ENCODE measurements at regions not wholly inside any gene's neighbourhood (a gene's known extent, or its start where the extent isn't known, plus 50 kb on each side); places are given as distances from the start of the nearest gene placed in this dataset.
"Not testable (repeated sequence)": the region's sequence is repeated elsewhere in the genome, so short reads cannot be mapped to it uniquely, and the experiment has no call there.

- Histone ChIP-seq H3K36me3 (ENCODE audit: control insufficient read depth, insufficient read depth, low read length) (peaks cover 7% of the 10 kb centered on the region), H3K27ac (ENCODE audit: low read depth, low read length) (no peak overlapping the region), H3K27me3 (ENCODE audit: control insufficient read depth, insufficient read depth, low read length) (no peaks in the 10 kb centered on the region), H3K4me1 (ENCODE audit: control insufficient read depth, insufficient read depth, low read length) (peaks cover 4% of the 10 kb centered on the region), H3K9ac (ENCODE audit: low read length) (no peak overlapping the region), H3K4me3 (ENCODE audit: low read length) (no peak overlapping the region)
Measured at GRCh38 chr22:25451480-25452114, 112.9 kb upstream of the GRK3 start.

GRCh38 chr22:25452116-25452700, 112.3 kb upstream of the GRK3 start:
- Histone ChIP-seq H3K27ac (ENCODE audit: low read depth, low read length) (no peak overlapping the region), H3K9ac (ENCODE audit: low read length) (no peak overlapping the region), H3K27me3 (ENCODE audit: control insufficient read depth, insufficient read depth, low read length) (no peaks in the 10 kb centered on the region), H3K4me3 (ENCODE audit: low read length) (no peak overlapping the region), H3K4me1 (ENCODE audit: control insufficient read depth, insufficient read depth, low read length) (peaks cover 4% of the 10 kb centered on the region), H3K36me3 (ENCODE audit: control insufficient read depth, insufficient read depth, low read length) (peaks cover 7% of the 10 kb centered on the region)

GRCh38 chr22:25453058-25453457, 111.4 kb upstream of the GRK3 start:
- H3K9ac ChIP-seq (ENCODE audit: low read length): no peak overlapping the region

GRCh38 chr22:25453557-25453956, 110.9 kb upstream of the GRK3 start:
- H3K4me3 ChIP-seq (ENCODE audit: low read length): no peak overlapping the region
- H3K4me1 ChIP-seq (ENCODE audit: control insufficient read depth, insufficient read depth, low read length): peaks cover 4% of the 10 kb centered on the region
- no peak overlapping the region for H3K27ac ChIP-seq (ENCODE audit: low read depth, low read length)
- H3K9ac ChIP-seq (ENCODE audit: low read length): no peak overlapping the region
- no peaks in the 10 kb centered on the region for H3K27me3 ChIP-seq (ENCODE audit: control insufficient read depth, insufficient read depth, low read length)
- peaks cover 7% of the 10 kb centered on the region for H3K36me3 ChIP-seq (ENCODE audit: control insufficient read depth, insufficient read depth, low read length)

More at GRCh38 chr22:25453058-25453457, 111.4 kb upstream of the GRK3 start:
- Histone ChIP-seq H3K27me3 (ENCODE audit: control insufficient read depth, insufficient read depth, low read length) (no peaks in the 10 kb centered on the region), H3K36me3 (ENCODE audit: control insufficient read depth, insufficient read depth, low read length) (peaks cover 7% of the 10 kb centered on the region), H3K27ac (ENCODE audit: low read depth, low read length) (no peak overlapping the region), H3K4me3 (ENCODE audit: low read length) (no peak overlapping the region), H3K4me1 (ENCODE audit: control insufficient read depth, insufficient read depth, low read length) (peaks cover 4% of the 10 kb centered on the region)

- not testable (repeated sequence) for H3K4me3 ChIP-seq (ENCODE audit: low read length); H3K4me1 ChIP-seq (ENCODE audit: control insufficient read depth, insufficient read depth, low read length); H3K9ac ChIP-seq (ENCODE audit: low read length); H3K27ac ChIP-seq (ENCODE audit: low read depth, low read length); H3K27me3 ChIP-seq (ENCODE audit: control insufficient read depth, insufficient read depth, low read length)
- peaks cover 16% of the 10 kb centered on the region for H3K36me3 ChIP-seq (ENCODE audit: control insufficient read depth, insufficient read depth, low read length)
Measured at GRCh38 chr22:25456300-25457043, 108.0 kb upstream of the GRK3 start.

GRCh38 chr22:25458631-25459030, 105.8 kb upstream of the GRK3 start:
- not testable (repeated sequence) for H3K4me1 ChIP-seq (ENCODE audit: control insufficient read depth, insufficient read depth, low read length); H3K27me3 ChIP-seq (ENCODE audit: control insufficient read depth, insufficient read depth, low read length); H3K27ac ChIP-seq (ENCODE audit: low read depth, low read length); H3K4me3 ChIP-seq (ENCODE audit: low read length); H3K9ac ChIP-seq (ENCODE audit: low read length)
- H3K36me3 ChIP-seq (ENCODE audit: control insufficient read depth, insufficient read depth, low read length): peaks cover 14% of the 10 kb centered on the region

- not testable (repeated sequence) for H3K4me1 ChIP-seq (ENCODE audit: control insufficient read depth, insufficient read depth, low read length); H3K36me3 ChIP-seq (ENCODE audit: control insufficient read depth, insufficient read depth, low read length); H3K4me3 ChIP-seq (ENCODE audit: low read length); H3K27me3 ChIP-seq (ENCODE audit: control insufficient read depth, insufficient read depth, low read length); H3K27ac ChIP-seq (ENCODE audit: low read depth, low read length); H3K9ac ChIP-seq (ENCODE audit: low read length)
Measured at GRCh38 chr22:25460682-25461081, 103.8 kb upstream of the GRK3 start.

GRCh38 chr22:25461301-25461700, 103.2 kb upstream of the GRK3 start:
- no peak overlapping the region for H3K27ac ChIP-seq (ENCODE audit: low read depth, low read length)
- no peak overlapping the region for H3K4me3 ChIP-seq (ENCODE audit: low read length)
- H3K36me3 ChIP-seq (ENCODE audit: control insufficient read depth, insufficient read depth, low read length): peaks cover 9% of the 10 kb centered on the region
- H3K9ac ChIP-seq (ENCODE audit: low read length): no peak overlapping the region
- H3K4me1 ChIP-seq (ENCODE audit: control insufficient read depth, insufficient read depth, low read length): no peaks in the 10 kb centered on the region
- H3K27me3 ChIP-seq (ENCODE audit: control insufficient read depth, insufficient read depth, low read length): no peaks in the 10 kb centered on the region

- H3K36me3 ChIP-seq (ENCODE audit: control insufficient read depth, insufficient read depth, low read length); H3K9ac ChIP-seq (ENCODE audit: low read length); H3K27me3 ChIP-seq (ENCODE audit: control insufficient read depth, insufficient read depth, low read length); H3K27ac ChIP-seq (ENCODE audit: low read depth, low read length); H3K4me1 ChIP-seq (ENCODE audit: control insufficient read depth, insufficient read depth, low read length); H3K4me3 ChIP-seq (ENCODE audit: low read length): not testable (repeated sequence)
Measured at GRCh38 chr22:25462474-25463346, 101.8 kb upstream of the GRK3 start.

- H3K9ac ChIP-seq (ENCODE audit: low read length); H3K27me3 ChIP-seq (ENCODE audit: control insufficient read depth, insufficient read depth, low read length); H3K36me3 ChIP-seq (ENCODE audit: control insufficient read depth, insufficient read depth, low read length); H3K27ac ChIP-seq (ENCODE audit: low read depth, low read length); H3K4me3 ChIP-seq (ENCODE audit: low read length); H3K4me1 ChIP-seq (ENCODE audit: control insufficient read depth, insufficient read depth, low read length): not testable (repeated sequence)
Measured at GRCh38 chr22:25463347-25463628, 101.2 kb upstream of the GRK3 start.

- not testable (repeated sequence) for H3K9ac ChIP-seq (ENCODE audit: low read length); H3K27ac ChIP-seq (ENCODE audit: low read depth, low read length); H3K27me3 ChIP-seq (ENCODE audit: control insufficient read depth, insufficient read depth, low read length); H3K4me1 ChIP-seq (ENCODE audit: control insufficient read depth, insufficient read depth, low read length); H3K4me3 ChIP-seq (ENCODE audit: low read length); H3K36me3 ChIP-seq (ENCODE audit: control insufficient read depth, insufficient read depth, low read length)
Measured at GRCh38 chr22:25464326-25464725, 100.1 kb upstream of the GRK3 start.

- H3K27ac ChIP-seq (ENCODE audit: low read depth, low read length): no peak overlapping the region
- no peaks in the 10 kb centered on the region for H3K27me3 ChIP-seq (ENCODE audit: control insufficient read depth, insufficient read depth, low read length)
- no peak overlapping the region for H3K9ac ChIP-seq (ENCODE audit: low read length)
- H3K36me3 ChIP-seq (ENCODE audit: control insufficient read depth, insufficient read depth, low read length): no peaks in the 10 kb centered on the region
- H3K4me1 ChIP-seq (ENCODE audit: control insufficient read depth, insufficient read depth, low read length): no peaks in the 10 kb centered on the region
- H3K4me3 ChIP-seq (ENCODE audit: low read length): no peak overlapping the region
Measured at GRCh38 chr22:25465949-25466348, 98.5 kb upstream of the GRK3 start.
